HEK293T (cell line): ENCODE measurements at regions not wholly inside any gene's neighbourhood (a gene's known extent, or its start where the extent isn't known, plus 50 kb on each side); places are given as distances from the start of the nearest gene placed in this dataset.

Experiments used
- FOXM1 ChIP-seq: fragments of 450-650 bp; IDR thresholded peaks from 2 replicates; pipeline ENCODE4 v1.6.1; 2017; ENCODE audit warnings: mild to moderate bottlenecking, borderline replicate concordance
- L3MBTL2 ChIP-seq: fragments of 450-650 bp; conservative IDR thresholded peaks from 2 replicates; pipeline ENCODE4 v1.6.1; 2016; ENCODE audit warnings: mild to moderate bottlenecking
- SP1 ChIP-seq: fragments of 450-650 bp; IDR thresholded peaks from 2 replicates; pipeline ENCODE4 v1.6.1; 2017
- SUZ12 ChIP-seq: fragments of 450-650 bp; IDR thresholded peaks from 2 replicates; pipeline ENCODE4 v1.6.1; 2016; ENCODE audit warnings: mild to moderate bottlenecking

DNA sequence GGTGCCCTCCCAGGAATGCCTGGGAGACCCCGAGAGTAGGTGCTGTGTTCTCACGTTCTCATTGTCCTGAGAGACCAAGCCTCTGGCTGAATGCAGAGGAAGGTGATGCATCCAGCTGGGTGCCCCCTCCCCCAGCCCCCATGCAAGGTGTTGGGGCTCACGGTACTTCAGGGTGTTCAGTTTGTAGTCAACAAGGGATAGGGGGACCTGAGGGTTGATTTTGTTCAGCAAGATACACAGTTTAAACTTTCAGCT, 60.4 kb upstream of the DUSP5 start:
- TF ChIP-seq FOXM1 (no peak), SP1 (no peak), L3MBTL2 (no peak), SUZ12 (no peak)
